RWPE2 (cell line): ENCODE measurements at regions not wholly inside any gene's neighbourhood (a gene's known extent, or its start where the extent isn't known, plus 50 kb on each side); places are given as distances from the start of the nearest gene placed in this dataset.

Source experiments
- ATAC-seq: fragments of 200-7000 bp; cut with Tn5 transposase; 3 replicates; pipeline ENCODE4 v1.9.1; 2021; ENCODE audit warnings: low read depth
- DNase-seq: peaks from one replicate; pipeline ENCODE4 v3.0.0-alpha.2; 2020; ENCODE audit warnings: low spot score
- H3K27ac ChIP-seq: fragments of 450-650 bp; 2 replicates; pipeline ENCODE4 v1.5.1; 2017; ENCODE audit warnings: mild to moderate bottlenecking; ENCODE audit not compliant: poor library complexity, severe bottlenecking
- H3K27me3 ChIP-seq: fragments of 250-450 bp; sonication (Bioruptor Pico); 2 replicates; pipeline ENCODE4 v1.5.1; 2021; ENCODE audit warnings: mild to moderate bottlenecking, moderate library complexity; ENCODE audit not compliant: insufficient read depth, poor library complexity, severe bottlenecking
- H3K36me3 ChIP-seq: fragments of 250-450 bp; sonication (Bioruptor Pico); 2 replicates; pipeline ENCODE4 v1.5.1; 2020; ENCODE audit warnings: low read depth, mild to moderate bottlenecking, moderate library complexity
- H3K4me1 ChIP-seq: fragments of 250-450 bp; sonication (Bioruptor Pico); 2 replicates; pipeline ENCODE4 v1.5.1; 2021; ENCODE audit warnings: mild to moderate bottlenecking, moderate library complexity; ENCODE audit not compliant: insufficient read depth, poor library complexity, severe bottlenecking
- H3K4me3 ChIP-seq: fragments of 250-450 bp; sonication (Bioruptor Pico); 2 replicates; pipeline ENCODE4 v1.5.1; 2021; ENCODE audit warnings: mild to moderate bottlenecking, moderate library complexity; ENCODE audit not compliant: severe bottlenecking
- H3K9me3 ChIP-seq: fragments of 250-450 bp; sonication (Bioruptor Pico); 2 replicates; pipeline ENCODE4 v1.5.1; 2021; ENCODE audit warnings: mild to moderate bottlenecking, moderate library complexity; ENCODE audit not compliant: severe bottlenecking
- CTCF ChIP-seq: fragments of 450-650 bp; IDR thresholded peaks from one replicate; pipeline ENCODE4 v1.5.1; 2017; ENCODE audit warnings: mild to moderate bottlenecking, moderate library complexity; ENCODE audit not compliant: poor library complexity, severe bottlenecking

GRCh38 chr12:77645966-77646598 is 184.6 kb upstream of the NAV3 start:
- no peaks in the 10 kb centered on the region for H3K36me3 ChIP-seq
- TF ChIP-seq CTCF: no peak
- no peak for ATAC-seq
- no peak for DNase-seq
- no peaks in the 10 kb centered on the region for H3K4me1 ChIP-seq
- H3K4me3 ChIP-seq: no peak overlapping the region
- H3K27me3 ChIP-seq: no peaks in the 10 kb centered on the region
- H3K9me3 ChIP-seq: no peaks in the 10 kb centered on the region
- no peak overlapping the region for H3K27ac ChIP-seq

GRCh38 chr12:77644915-77645605 is 185.6 kb upstream of the NAV3 start:
- no peaks in the 10 kb centered on the region for H3K27me3 ChIP-seq
- ATAC-seq (no peak), DNase-seq (no peak)
- H3K27ac ChIP-seq: no peak overlapping the region
- H3K36me3 ChIP-seq: no peaks in the 10 kb centered on the region
- no peaks in the 10 kb centered on the region for H3K4me1 ChIP-seq
- H3K9me3 ChIP-seq: no peaks in the 10 kb centered on the region
- H3K4me3 ChIP-seq: no peak overlapping the region
- TF ChIP-seq CTCF: no peak

- TF ChIP-seq CTCF: no peak
- ATAC-seq (no peak), DNase-seq (no peak)
- Histone ChIP-seq H3K27me3 (no peaks in the 10 kb centered on the region), H3K9me3 (no peaks in the 10 kb centered on the region), H3K27ac (no peak overlapping the region), H3K4me1 (no peaks in the 10 kb centered on the region), H3K4me3 (no peak overlapping the region), H3K36me3 (no peaks in the 10 kb centered on the region)
Measured at GRCh38 chr12:77642246-77642645, 188.4 kb upstream of the NAV3 start.

- Histone ChIP-seq H3K27ac (no peak overlapping the region), H3K4me3 (no peak overlapping the region), H3K36me3 (no peaks in the 10 kb centered on the region), H3K9me3 (no peaks in the 10 kb centered on the region), H3K27me3 (no peaks in the 10 kb centered on the region), H3K4me1 (no peaks in the 10 kb centered on the region)
- no peak for DNase-seq
- ATAC-seq: no peak
- TF ChIP-seq CTCF: no peak
Measured at GRCh38 chr12:77640356-77640755, 190.3 kb upstream of the NAV3 start.

GRCh38 chr12:77630790-77631445 is 199.8 kb upstream of the NAV3 start:
- Histone ChIP-seq H3K9me3 (no peaks in the 10 kb centered on the region), H3K4me3 (no peak overlapping the region), H3K27me3 (no peaks in the 10 kb centered on the region), H3K4me1 (no peaks in the 10 kb centered on the region), H3K27ac (no peak overlapping the region), H3K36me3 (no peaks in the 10 kb centered on the region)
- TF ChIP-seq CTCF: no peak
- ATAC-seq (no peak), DNase-seq (no peak)
